ENCODE measurements at regions not wholly inside any gene's neighbourhood (a gene's known extent, or its start where the extent isn't known, plus 50 kb on each side); places are given as distances from the start of the nearest gene placed in this dataset.

GRCh38 chr2:134134827-134135226 is 119.0 kb upstream of the MGAT5 start:
- TF ChIP-seq CTCF (conservative IDR thresholded peaks at IDR 0.05; ENCODE audit: low read depth in 2 of 2) (no peak), EZH2 (IDR thresholded peaks at IDR 0.05; ENCODE audit: low read depth, unreplicated experiment) (no peak), JUNB (IDR thresholded peaks at IDR 0.05; ENCODE audit: unreplicated experiment) (no peak), CREB1 (CRISPR knock-in tag; IDR thresholded peaks at IDR 0.05; ENCODE audit: low read depth) (no peak), EZH2phosphoT487 (IDR thresholded peaks at IDR 0.05; ENCODE audit: unreplicated experiment) (no peak), POLR2AphosphoS5 (IDR thresholded peaks at IDR 0.05; ENCODE audit: low read depth) (no peak), REST (IDR thresholded peaks at IDR 0.05; ENCODE audit: unreplicated experiment) (no peak), STAT1 (IDR thresholded peaks at IDR 0.05; ENCODE audit: unreplicated experiment) (no peak), ZNF114 (CRISPR knock-in tag; IDR thresholded peaks at IDR 0.05) (no peak), NANOG (IDR thresholded peaks at IDR 0.05; ENCODE audit: borderline replicate concordance) (no peak), ZNF331 (CRISPR knock-in tag; IDR thresholded peaks at IDR 0.05; ENCODE audit: low read depth) (no peak)

All from GM23338 (cell line).